Islet of Langerhans (tissue), 1 donor: ENCODE measurements at regions not wholly inside any gene's neighbourhood (a gene's known extent, or its start where the extent isn't known, plus 50 kb on each side); places are given as distances from the start of the nearest gene placed in this dataset.
"Not testable (repeated sequence)": the region's sequence is repeated elsewhere in the genome, so short reads cannot be mapped to it uniquely, and the experiment has no call there.

Source experiments
- FAIRE-seq: peaks from one replicate; lab custom pipeline; 2011; peaks lifted over from hg19 to GRCh38; lab: Jason Lieb, UNC

GRCh38 chr13:104953588-104953987 lies 1581.9 kb downstream of the EFNB2 start:
- FAIRE-seq: no peak

GRCh38 chr13:104949840-104950740 lies 1585.4 kb downstream of the EFNB2 start:
- no peak for FAIRE-seq

- no peak for FAIRE-seq
These were observed 1591.3 kb downstream of the EFNB2 start for GRCh38 chr13:104944176-104944575.

GRCh38 chr13:104943331-104943730 lies 1592.1 kb downstream of the EFNB2 start:
- no peak for FAIRE-seq

- no peak for FAIRE-seq
These were observed 1597.6 kb downstream of the EFNB2 start for GRCh38 chr13:104937881-104938280.

- no peak for FAIRE-seq
These were observed 1599.2 kb downstream of the EFNB2 start for GRCh38 chr13:104936304-104936703.

GRCh38 chr13:104920513-104920912 lies 1614.9 kb downstream of the EFNB2 start:
- FAIRE-seq: not testable (repeated sequence)

- FAIRE-seq: no peak
These were observed 1615.4 kb downstream of the EFNB2 start for GRCh38 chr13:104920091-104920490.

GRCh38 chr13:104900191-104900817 lies 1635.2 kb downstream of the EFNB2 start:
- FAIRE-seq: no peak

- no peak for FAIRE-seq
These were observed 1637.0 kb downstream of the EFNB2 start for GRCh38 chr13:104898484-104898883.

GRCh38 chr13:104895521-104895920 lies 1639.9 kb downstream of the EFNB2 start:
- FAIRE-seq: no peak

GRCh38 chr13:104875038-104875754 lies 1660.3 kb downstream of the EFNB2 start:
- no peak for FAIRE-seq

GRCh38 chr13:104872153-104872552 lies 1663.3 kb downstream of the EFNB2 start:
- no peak for FAIRE-seq

- no peak for FAIRE-seq
These were observed 1664.0 kb downstream of the EFNB2 start for GRCh38 chr13:104871456-104871855.

- no peak for FAIRE-seq
These were observed 1666.0 kb downstream of the EFNB2 start for GRCh38 chr13:104869501-104869900.

GRCh38 chr13:104868806-104869205 lies 1666.7 kb downstream of the EFNB2 start:
- FAIRE-seq: no peak

- FAIRE-seq: no peak
These were observed 1679.9 kb downstream of the EFNB2 start for GRCh38 chr13:104855581-104855980.

- no peak for FAIRE-seq
These were observed 1680.8 kb downstream of the EFNB2 start for GRCh38 chr13:104854698-104855097.

GRCh38 chr13:104854007-104854406 lies 1681.5 kb downstream of the EFNB2 start:
- no peak for FAIRE-seq

GRCh38 chr13:104847922-104848321 lies 1687.5 kb downstream of the EFNB2 start:
- FAIRE-seq: no peak

GRCh38 chr13:104843401-104843800 lies 1692.1 kb downstream of the EFNB2 start:
- FAIRE-seq: no peak

- no peak for FAIRE-seq
These were observed 1694.4 kb downstream of the EFNB2 start for GRCh38 chr13:104841110-104841509.

- FAIRE-seq: no peak
These were observed 1697.7 kb downstream of the EFNB2 start for GRCh38 chr13:104837756-104838155.
